D721Med (cell line): ENCODE measurements at regions not wholly inside any gene's neighbourhood (a gene's known extent, or its start where the extent isn't known, plus 50 kb on each side); places are given as distances from the start of the nearest gene placed in this dataset.

Source experiments
- DNase-seq: peaks from one replicate; pipeline ENCODE4 v3.0.0; 2011; ENCODE audit warnings: low spot score; ENCODE audit not compliant: insufficient read length
- FAIRE-seq: peaks from 2 replicates; lab custom pipeline; 2011; peaks lifted over from hg19 to GRCh38; lab: Jason Lieb, UNC
- CTCF ChIP-seq: IDR thresholded peaks from 2 replicates; pipeline ENCODE4 v1.5.1; 2012; ENCODE audit warnings: mild to moderate bottlenecking, control low read depth; ENCODE audit not compliant: insufficient read depth; ENCODE audit errors: missing control alignments

GRCh38 chr5:159641371-159642039 lies 274.8 kb upstream of the ADRA1B start:
- DNase-seq (no peak), FAIRE-seq (no peak)
- no peak for TF ChIP-seq CTCF

- FAIRE-seq: no peak
Measured at GRCh38 chr5:159642379-159642778, 273.9 kb upstream of the ADRA1B start.

GRCh38 chr5:159644053-159644452 lies 272.2 kb upstream of the ADRA1B start:
- no peak for DNase-seq
- no peak for FAIRE-seq
- no peak for TF ChIP-seq CTCF

More at GRCh38 chr5:159642379-159642778, 273.9 kb upstream of the ADRA1B start:
- no peak for DNase-seq
- no peak for TF ChIP-seq CTCF

- FAIRE-seq: no peak
- DNase-seq: no peak
Measured at GRCh38 chr5:159645179-159645846, 271.0 kb upstream of the ADRA1B start.

GRCh38 chr5:159650803-159651202 lies 265.5 kb upstream of the ADRA1B start:
- DNase-seq (no peak), FAIRE-seq (no peak)
- TF ChIP-seq CTCF: no peak

More at GRCh38 chr5:159645179-159645846, 271.0 kb upstream of the ADRA1B start:
- TF ChIP-seq CTCF: no peak

- no peak for FAIRE-seq
- DNase-seq: no peak
- TF ChIP-seq CTCF: no peak
Measured at GRCh38 chr5:159655757-159656409, 260.4 kb upstream of the ADRA1B start.
